ENCODE measurements at regions not wholly inside any gene's neighbourhood (a gene's known extent, or its start where the extent isn't known, plus 50 kb on each side); places are given as distances from the start of the nearest gene placed in this dataset.

DNA sequence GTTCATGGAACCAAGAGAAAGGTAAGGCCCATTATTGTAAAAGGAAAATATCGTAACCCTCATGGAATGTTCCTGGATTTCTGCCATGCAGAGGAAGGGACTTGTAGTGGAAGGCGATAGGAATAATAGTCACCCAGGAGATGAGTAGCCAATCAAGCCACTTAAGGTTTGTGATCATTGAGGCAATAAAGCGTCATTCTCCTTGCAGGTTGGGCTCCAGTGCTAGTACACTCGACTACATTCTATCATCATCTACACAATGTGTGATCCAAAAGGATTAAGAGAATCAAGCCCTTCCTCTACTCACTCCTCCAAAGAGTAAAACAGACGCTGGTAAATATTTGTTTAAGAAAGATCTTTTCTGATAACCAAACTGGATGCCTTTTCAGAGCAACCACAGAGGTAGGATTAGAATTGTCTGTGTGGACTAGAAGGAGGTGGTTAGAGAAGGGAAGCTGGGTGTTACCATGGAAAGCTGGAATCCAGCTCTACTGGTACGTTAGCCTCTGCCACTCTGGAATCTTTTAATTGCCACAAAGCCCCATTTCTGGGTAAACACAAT lies 245.7 kb downstream of the IKZF2 start:
- DNase-seq: no peak
- H3K4me1 Mint-ChIP-seq: peaks cover 4 to 7% of the 10 kb centered on the region in 2 experiments

More for the DNA sequence above, 245.7 kb downstream of the IKZF2 start:
- Mint-ChIP-seq H3K27ac (no peak overlapping the region), H3K9me3 (peaks cover 0 to 2% of the 10 kb centered on the region in 2 experiments; a peak in 1 of 5 replicates), H3K27me3 (ENCODE audit: low read depth) (no peaks in the 10 kb centered on the region), H3K4me3 (no peak overlapping the region), H3K36me3 (ENCODE audit: insufficient read depth in 1 of 3, low read depth in 3 of 3) (no peaks in the 10 kb centered on the region)
- TF ChIP-seq, protein P1, sequence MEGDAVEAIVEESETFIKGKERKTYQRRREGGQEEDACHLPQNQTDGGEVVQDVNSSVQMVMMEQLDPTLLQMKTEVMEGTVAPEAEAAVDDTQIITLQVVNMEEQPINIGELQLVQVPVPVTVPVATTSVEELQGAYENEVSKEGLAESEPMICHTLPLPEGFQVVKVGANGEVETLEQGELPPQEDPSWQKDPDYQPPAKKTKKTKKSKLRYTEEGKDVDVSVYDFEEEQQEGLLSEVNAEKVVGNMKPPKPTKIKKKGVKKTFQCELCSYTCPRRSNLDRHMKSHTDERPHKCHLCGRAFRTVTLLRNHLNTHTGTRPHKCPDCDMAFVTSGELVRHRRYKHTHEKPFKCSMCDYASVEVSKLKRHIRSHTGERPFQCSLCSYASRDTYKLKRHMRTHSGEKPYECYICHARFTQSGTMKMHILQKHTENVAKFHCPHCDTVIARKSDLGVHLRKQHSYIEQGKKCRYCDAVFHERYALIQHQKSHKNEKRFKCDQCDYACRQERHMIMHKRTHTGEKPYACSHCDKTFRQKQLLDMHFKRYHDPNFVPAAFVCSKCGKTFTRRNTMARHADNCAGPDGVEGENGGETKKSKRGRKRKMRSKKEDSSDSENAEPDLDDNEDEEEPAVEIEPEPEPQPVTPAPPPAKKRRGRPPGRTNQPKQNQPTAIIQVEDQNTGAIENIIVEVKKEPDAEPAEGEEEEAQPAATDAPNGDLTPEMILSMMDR (conservative IDR thresholded peaks at IDR 0.05): no peak
- no peak overlapping the region for H3K56ac ChIP-seq (ENCODE audit: insufficient read length, low read depth, low read length)
- H2AK5ac ChIP-seq (ENCODE audit: insufficient read length, low read length): no peak overlapping the region
- H4K20me1 ChIP-seq (ENCODE audit: control insufficient read depth, insufficient read depth, insufficient read length): no peaks in the 10 kb centered on the region
- no peak overlapping the region for H3K4ac ChIP-seq (ENCODE audit: low read depth, low read length)
- H3K23me2 ChIP-seq (ENCODE audit: insufficient read length, low read depth, low read length, poor library complexity, severe bottlenecking): no peaks in the 10 kb centered on the region
- no peak overlapping the region for H2BK12ac ChIP-seq (ENCODE audit: insufficient read length, low read depth, low read length)
- H3T11ph ChIP-seq (ENCODE audit: low read length): no peak overlapping the region
- no peak overlapping the region for H4K5ac ChIP-seq (ENCODE audit: insufficient read length, low read depth, low read length)
- no peaks in the 10 kb centered on the region for H3K79me2 ChIP-seq (ENCODE audit: insufficient read depth, low read length)
- H3K14ac ChIP-seq (ENCODE audit: insufficient read depth, low read length): no peak overlapping the region
- no peak overlapping the region for H3K9ac ChIP-seq (ENCODE audit: extremely low read depth, insufficient read length, low read length)
- no peak overlapping the region for H2BK20ac ChIP-seq (ENCODE audit: low read depth, low read length, poor library complexity, severe bottlenecking)
- no peak overlapping the region for H3K4me2 ChIP-seq (ENCODE audit: insufficient read depth, insufficient read length, low read length)
- no peak overlapping the region for H3K23ac ChIP-seq (ENCODE audit: insufficient read length, low read depth, low read length)
- no peak overlapping the region for H2BK15ac ChIP-seq (ENCODE audit: low read depth, low read length)
- H2BK5ac ChIP-seq (ENCODE audit: insufficient read length, low read length): no peak overlapping the region
- H3K9me3 ChIP-seq (ENCODE audit: control insufficient read depth, low read depth, low read length): no peaks in the 10 kb centered on the region
- H3K79me1 ChIP-seq (ENCODE audit: insufficient read depth, low read depth, low read length, poor library complexity, severe bottlenecking): no peaks in the 10 kb centered on the region
- H3K27ac ChIP-seq (ENCODE audit: insufficient read length, low read depth, low read length): no peak overlapping the region
- WGBS (ENCODE audit: extremely low coverage, insufficient read length, low lambda C conversion rate): no CpG with 5 or more reads among the region's 6 CpGs
- H2AFZ ChIP-seq (ENCODE audit: low read length): no peak overlapping the region
- H4K8ac ChIP-seq (replicated peaks; ENCODE audit: insufficient read length, low read depth, low read length): no peak overlapping the region
- H3K18ac ChIP-seq (ENCODE audit: insufficient read length, low read depth, low read length): no peak overlapping the region
- no peak overlapping the region for H4K91ac ChIP-seq (ENCODE audit: insufficient read length, low read depth, low read length)
- no peaks in the 10 kb centered on the region for H3K27me3 ChIP-seq (ENCODE audit: insufficient read depth, low read length)
- no peak overlapping the region for H2BK120ac ChIP-seq (ENCODE audit: low read depth, low read length, poor library complexity, severe bottlenecking)
- H3K4me1 ChIP-seq (ENCODE audit: insufficient read depth, low read length): no peaks in the 10 kb centered on the region
